SK-N-SH treated with all-trans-retinoic acid at 6 μM for 48 hours (cell line): ENCODE measurements at regions not wholly inside any gene's neighbourhood (a gene's known extent, or its start where the extent isn't known, plus 50 kb on each side); places are given as distances from the start of the nearest gene placed in this dataset.

Experiments
- ATAC-seq: fragments of 200-7000 bp; cut with Tn5 transposase; 3 replicates; pipeline ENCODE4 v1.9.1; 2020; ENCODE audit warnings: mild to moderate bottlenecking, moderate library complexity
- ARNTL ChIP-seq: fragments of 450-650 bp; formaldehyde crosslinking; IDR thresholded peaks from 2 replicates; pipeline ENCODE4 v1.5.0; 2020; ENCODE audit warnings: low read depth, mild to moderate bottlenecking, moderate library complexity, borderline replicate concordance
- BACH2 ChIP-seq: fragments of 250-450 bp; sonication (Bioruptor Pico); IDR thresholded peaks from 2 replicates; pipeline ENCODE4 v1.9.0; 2021; ENCODE audit warnings: mild to moderate bottlenecking, borderline replicate concordance
- CREB5 ChIP-seq: fragments of 250-450 bp; sonication (Bioruptor Pico); IDR thresholded peaks from 2 replicates; pipeline ENCODE4 v1.5.1; 2020; ENCODE audit warnings: low read depth, mild to moderate bottlenecking, moderate library complexity
- CSDC2 ChIP-seq: fragments of 250-450 bp; sonication (Bioruptor Pico); IDR thresholded peaks from 2 replicates; pipeline ENCODE4 v1.5.0; 2020; ENCODE audit warnings: mild to moderate bottlenecking, moderate library complexity
- CSRNP3 ChIP-seq: fragments of 250-450 bp; sonication (Bioruptor Pico); IDR thresholded peaks from 2 replicates; pipeline ENCODE4 v1.5.1; 2021; ENCODE audit warnings: mild to moderate bottlenecking, moderate library complexity
- ESRRG ChIP-seq: fragments of 250-450 bp; sonication (Bioruptor Pico); IDR thresholded peaks from 2 replicates; pipeline ENCODE4 v1.6.1; 2021; ENCODE audit warnings: mild to moderate bottlenecking
- GLIS3 ChIP-seq: fragments of 250-450 bp; sonication (Bioruptor Pico); IDR thresholded peaks from 2 replicates; pipeline ENCODE4 v1.5.0; 2020; ENCODE audit warnings: mild to moderate bottlenecking, moderate library complexity
- ISL1 ChIP-seq: fragments of 250-450 bp; sonication (Bioruptor Pico); IDR thresholded peaks from 2 replicates; pipeline ENCODE4 v2.1.2; 2022; ENCODE audit warnings: mild to moderate bottlenecking, moderate library complexity
- OSR1 ChIP-seq: fragments of 250-450 bp; sonication (Bioruptor Pico); IDR thresholded peaks from 2 replicates; pipeline ENCODE4 v1.8.0; 2022; ENCODE audit warnings: moderate library complexity, mild to moderate bottlenecking, inconsistent platforms
- PPARA ChIP-seq: fragments of 250-450 bp; sonication (Bioruptor Pico); IDR thresholded peaks from 2 replicates; pipeline ENCODE4 v1.5.0; 2020; ENCODE audit warnings: mild to moderate bottlenecking, borderline replicate concordance
- RARB ChIP-seq: fragments of 250-450 bp; sonication (Bioruptor Pico); IDR thresholded peaks from 2 replicates; pipeline ENCODE4 v1.8.0; 2021; ENCODE audit warnings: mild to moderate bottlenecking, moderate library complexity
- SNAI2 ChIP-seq: fragments of 250-450 bp; sonication (Bioruptor Pico); IDR thresholded peaks from 2 replicates; pipeline ENCODE4 v1.5.0; 2020; ENCODE audit warnings: mild to moderate bottlenecking, moderate library complexity
- TCF4 ChIP-seq: fragments of 250-450 bp; sonication (Bioruptor Pico); IDR thresholded peaks from 2 replicates; pipeline ENCODE4 v1.8.0; 2021; ENCODE audit warnings: mild to moderate bottlenecking, moderate library complexity, borderline replicate concordance
- TOX ChIP-seq: fragments of 250-450 bp; sonication (Bioruptor Pico); IDR thresholded peaks from 2 replicates; pipeline ENCODE4 v1.8.0; 2021; ENCODE audit warnings: mild to moderate bottlenecking, moderate library complexity, borderline replicate concordance
- ZC3H10 ChIP-seq: fragments of 250-450 bp; sonication (Bioruptor Pico); IDR thresholded peaks from 2 replicates; pipeline ENCODE4 v1.5.1; 2021; ENCODE audit warnings: mild to moderate bottlenecking, moderate library complexity
- ZFP3 ChIP-seq: fragments of 250-450 bp; sonication (Bioruptor Pico); IDR thresholded peaks from 2 replicates; pipeline ENCODE4 v1.5.0; 2020; ENCODE audit warnings: mild to moderate bottlenecking, moderate library complexity
- ZFP30 ChIP-seq: fragments of 450-650 bp; formaldehyde crosslinking; IDR thresholded peaks from 2 replicates; pipeline ENCODE4 v1.5.0; 2022; ENCODE audit warnings: mild to moderate bottlenecking, moderate library complexity
- ZNF70 ChIP-seq: fragments of 450-650 bp; formaldehyde crosslinking; IDR thresholded peaks from 2 replicates; pipeline ENCODE4 v1.5.0; 2020; ENCODE audit warnings: mild to moderate bottlenecking, moderate library complexity
- ZNF8 ChIP-seq: fragments of 450-650 bp; formaldehyde crosslinking; IDR thresholded peaks from 2 replicates; pipeline ENCODE4 v1.5.0; 2020; ENCODE audit warnings: mild to moderate bottlenecking, moderate library complexity
- TF ChIP-seq, protein P1 (sequence below): fragments of 250-450 bp; sonication (Bioruptor Pico); IDR thresholded peaks from 2 replicates; pipeline ENCODE4 v1.5.0; 2020; ENCODE audit warnings: mild to moderate bottlenecking, moderate library complexity

GRCh38 chr11:10400856-10401255 is 54.2 kb upstream of the AMPD3 start:
- TF ChIP-seq CSDC2 (CRISPR knock-in tag): no peak
- TF ChIP-seq, protein P1, sequence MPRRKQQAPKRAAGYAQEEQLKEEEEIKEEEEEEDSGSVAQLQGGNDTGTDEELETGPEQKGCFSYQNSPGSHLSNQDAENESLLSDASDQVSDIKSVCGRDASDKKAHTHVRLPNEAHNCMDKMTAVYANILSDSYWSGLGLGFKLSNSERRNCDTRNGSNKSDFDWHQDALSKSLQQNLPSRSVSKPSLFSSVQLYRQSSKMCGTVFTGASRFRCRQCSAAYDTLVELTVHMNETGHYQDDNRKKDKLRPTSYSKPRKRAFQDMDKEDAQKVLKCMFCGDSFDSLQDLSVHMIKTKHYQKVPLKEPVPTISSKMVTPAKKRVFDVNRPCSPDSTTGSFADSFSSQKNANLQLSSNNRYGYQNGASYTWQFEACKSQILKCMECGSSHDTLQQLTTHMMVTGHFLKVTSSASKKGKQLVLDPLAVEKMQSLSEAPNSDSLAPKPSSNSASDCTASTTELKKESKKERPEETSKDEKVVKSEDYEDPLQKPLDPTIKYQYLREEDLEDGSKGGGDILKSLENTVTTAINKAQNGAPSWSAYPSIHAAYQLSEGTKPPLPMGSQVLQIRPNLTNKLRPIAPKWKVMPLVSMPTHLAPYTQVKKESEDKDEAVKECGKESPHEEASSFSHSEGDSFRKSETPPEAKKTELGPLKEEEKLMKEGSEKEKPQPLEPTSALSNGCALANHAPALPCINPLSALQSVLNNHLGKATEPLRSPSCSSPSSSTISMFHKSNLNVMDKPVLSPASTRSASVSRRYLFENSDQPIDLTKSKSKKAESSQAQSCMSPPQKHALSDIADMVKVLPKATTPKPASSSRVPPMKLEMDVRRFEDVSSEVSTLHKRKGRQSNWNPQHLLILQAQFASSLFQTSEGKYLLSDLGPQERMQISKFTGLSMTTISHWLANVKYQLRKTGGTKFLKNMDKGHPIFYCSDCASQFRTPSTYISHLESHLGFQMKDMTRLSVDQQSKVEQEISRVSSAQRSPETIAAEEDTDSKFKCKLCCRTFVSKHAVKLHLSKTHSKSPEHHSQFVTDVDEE: no peak
- no peak for TF ChIP-seq TCF4 (CRISPR knock-in tag)
- no peak for TF ChIP-seq ZNF70 (CRISPR knock-in tag)
- no peak for TF ChIP-seq BACH2
- TF ChIP-seq ZFP30: no peak
- no peak for TF ChIP-seq CREB5 (CRISPR knock-in tag)
- no peak for TF ChIP-seq CSRNP3
- TF ChIP-seq ARNTL: no peak
- TF ChIP-seq ZFP3 (CRISPR knock-in tag): no peak
- ATAC-seq: no peak

- TF ChIP-seq CSRNP3 (no peak), OSR1 (CRISPR knock-in tag) (no peak), ZC3H10 (CRISPR knock-in tag) (no peak), ARNTL (no peak), CREB5 (CRISPR knock-in tag) (no peak), BACH2 (no peak), ZFP30 (no peak), GLIS3 (CRISPR knock-in tag) (no peak), ZNF70 (CRISPR knock-in tag) (no peak), TOX (CRISPR knock-in tag) (no peak), RARB (CRISPR knock-in tag) (no peak), PPARA (CRISPR knock-in tag) (no peak), ZNF8 (no peak), TCF4 (CRISPR knock-in tag) (no peak), CSDC2 (CRISPR knock-in tag) (no peak), ESRRG (CRISPR knock-in tag) (no peak), ISL1 (CRISPR knock-in tag) (no peak), SNAI2 (no peak)
- TF ChIP-seq, protein P1: no peak
- ATAC-seq: no peak
These were observed 53.8 kb upstream of the AMPD3 start for GRCh38 chr11:10401256-10401655.
